GM12874 (cell line): ENCODE measurements at regions not wholly inside any gene's neighbourhood (a gene's known extent, or its start where the extent isn't known, plus 50 kb on each side); places are given as distances from the start of the nearest gene placed in this dataset.

ENCODE experiments used
- TF ChIP-seq, protein P1 (sequence below): IDR thresholded peaks from 2 replicates; pipeline ENCODE4 v1.5.1; 2011; ENCODE audit warnings: low read depth, mild to moderate bottlenecking, control low read depth, low read length, moderate library complexity; ENCODE audit not compliant: insufficient read depth

- TF ChIP-seq, protein P1, sequence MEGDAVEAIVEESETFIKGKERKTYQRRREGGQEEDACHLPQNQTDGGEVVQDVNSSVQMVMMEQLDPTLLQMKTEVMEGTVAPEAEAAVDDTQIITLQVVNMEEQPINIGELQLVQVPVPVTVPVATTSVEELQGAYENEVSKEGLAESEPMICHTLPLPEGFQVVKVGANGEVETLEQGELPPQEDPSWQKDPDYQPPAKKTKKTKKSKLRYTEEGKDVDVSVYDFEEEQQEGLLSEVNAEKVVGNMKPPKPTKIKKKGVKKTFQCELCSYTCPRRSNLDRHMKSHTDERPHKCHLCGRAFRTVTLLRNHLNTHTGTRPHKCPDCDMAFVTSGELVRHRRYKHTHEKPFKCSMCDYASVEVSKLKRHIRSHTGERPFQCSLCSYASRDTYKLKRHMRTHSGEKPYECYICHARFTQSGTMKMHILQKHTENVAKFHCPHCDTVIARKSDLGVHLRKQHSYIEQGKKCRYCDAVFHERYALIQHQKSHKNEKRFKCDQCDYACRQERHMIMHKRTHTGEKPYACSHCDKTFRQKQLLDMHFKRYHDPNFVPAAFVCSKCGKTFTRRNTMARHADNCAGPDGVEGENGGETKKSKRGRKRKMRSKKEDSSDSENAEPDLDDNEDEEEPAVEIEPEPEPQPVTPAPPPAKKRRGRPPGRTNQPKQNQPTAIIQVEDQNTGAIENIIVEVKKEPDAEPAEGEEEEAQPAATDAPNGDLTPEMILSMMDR, result no peak
Measured at GRCh38 chr1:187383366-187383765, 554.6 kb downstream of the PLA2G4A start.

DNA sequence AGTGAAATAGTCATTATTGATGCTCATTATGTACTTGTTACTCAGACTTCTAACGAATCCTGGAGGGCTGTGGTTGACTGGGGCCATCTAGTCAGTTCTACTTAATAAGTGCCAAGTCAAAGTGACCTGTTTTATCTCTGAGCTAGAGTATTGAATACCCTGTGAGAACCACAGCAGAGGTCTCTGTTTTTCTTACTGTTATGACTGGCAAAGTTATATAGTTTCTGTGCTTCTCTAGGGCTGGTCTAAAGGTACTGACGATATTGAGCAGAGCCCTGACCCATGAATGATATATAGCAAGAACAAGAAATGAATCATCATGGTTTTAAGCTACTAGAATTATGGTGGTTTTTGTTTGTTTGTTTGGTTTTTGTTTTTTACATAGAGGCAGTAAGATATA is 555.8 kb downstream of the PLA2G4A start:
- TF ChIP-seq, protein P1, result no peak

DNA sequence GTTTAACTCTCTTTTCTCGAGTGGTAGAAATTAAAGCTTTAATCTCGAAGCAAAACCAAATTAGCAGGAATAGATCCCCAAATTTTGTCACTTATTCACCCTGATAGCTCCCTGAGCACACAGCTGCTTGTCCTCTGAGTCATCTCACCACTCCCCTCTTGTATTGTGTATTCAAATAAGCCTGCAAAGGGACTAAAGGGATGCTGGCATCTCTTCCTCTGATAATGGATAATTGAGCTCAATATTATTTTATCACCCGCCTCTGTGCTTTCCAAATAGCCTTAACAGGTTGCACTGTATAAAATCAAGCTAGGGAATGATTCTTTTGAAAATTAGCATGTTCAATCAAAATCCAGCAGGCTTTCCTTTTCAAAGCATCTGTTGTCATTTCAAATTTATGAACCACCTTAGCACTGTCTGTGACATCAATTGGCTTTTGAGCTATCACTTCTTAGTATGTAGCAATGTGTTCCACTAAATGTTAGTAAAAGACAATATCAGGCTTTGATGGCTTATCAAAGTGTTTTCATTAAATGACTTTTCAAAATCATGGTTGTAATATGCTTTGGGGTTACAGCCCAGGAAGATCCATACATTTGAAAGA is 561.6 kb downstream of the PLA2G4A start:
- TF ChIP-seq, protein P1, result no peak

GRCh38 chr1:187396226-187396625 is 567.5 kb downstream of the PLA2G4A start:
- TF ChIP-seq, protein P1, result no peak

DNA sequence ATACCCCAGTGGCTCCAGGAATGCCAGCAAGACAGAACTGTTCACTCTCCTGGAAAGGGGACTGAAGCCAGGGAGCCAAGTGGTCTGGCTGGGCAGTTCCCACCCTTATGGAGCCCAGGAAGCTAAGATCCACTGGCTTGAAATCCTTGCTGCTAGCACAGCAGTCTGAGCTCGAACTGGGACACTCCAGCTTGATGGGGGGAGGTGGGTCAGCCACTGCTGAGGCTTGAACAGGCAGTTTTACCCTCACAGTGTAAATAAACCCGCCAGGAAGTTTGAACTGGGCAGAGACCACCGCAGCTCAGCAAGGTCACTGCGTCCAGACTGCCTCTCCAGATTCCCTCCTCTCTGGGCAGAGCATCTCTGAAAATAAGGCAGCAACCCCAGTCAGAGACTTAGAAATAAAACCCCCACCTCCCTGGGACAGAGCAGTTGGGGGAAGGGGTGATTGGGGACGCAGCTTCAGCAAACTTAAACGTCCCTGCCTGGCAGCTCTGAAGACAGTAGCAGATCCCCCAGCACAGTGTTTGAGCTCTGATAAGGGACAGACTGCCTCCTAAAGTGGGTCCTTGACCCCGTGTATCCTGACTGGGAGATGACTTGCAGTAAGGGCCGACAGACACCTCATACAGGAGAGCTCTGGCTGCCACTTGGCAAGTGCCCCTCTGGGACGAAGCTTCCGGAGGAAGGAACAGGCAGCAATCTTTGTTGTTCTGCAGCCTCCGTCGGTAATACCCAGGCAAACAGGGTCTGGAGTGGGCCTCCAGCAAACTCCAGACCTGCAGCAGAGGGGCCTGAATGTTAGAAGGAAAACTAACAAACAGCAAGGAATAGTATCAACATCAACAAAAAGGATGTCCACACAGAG is 568.4 kb downstream of the PLA2G4A start:
- TF ChIP-seq, protein P1, result no peak

GRCh38 chr1:187408212-187409004 is 579.7 kb downstream of the PLA2G4A start:
- TF ChIP-seq, protein P1, result no peak

- TF ChIP-seq, protein P1, result no peak
Measured at GRCh38 chr1:187409341-187409740, 580.6 kb downstream of the PLA2G4A start.
